H1 (cell line): ENCODE measurements at regions not wholly inside any gene's neighbourhood (a gene's known extent, or its start where the extent isn't known, plus 50 kb on each side); places are given as distances from the start of the nearest gene placed in this dataset.

Experiments used
- ATF3 ChIP-seq: IDR thresholded peaks from 2 replicates; pipeline ENCODE4 v1.6.1; 2011; ENCODE audit warnings: low read depth, mild to moderate bottlenecking, low read length; ENCODE audit not compliant: insufficient read depth

DNA sequence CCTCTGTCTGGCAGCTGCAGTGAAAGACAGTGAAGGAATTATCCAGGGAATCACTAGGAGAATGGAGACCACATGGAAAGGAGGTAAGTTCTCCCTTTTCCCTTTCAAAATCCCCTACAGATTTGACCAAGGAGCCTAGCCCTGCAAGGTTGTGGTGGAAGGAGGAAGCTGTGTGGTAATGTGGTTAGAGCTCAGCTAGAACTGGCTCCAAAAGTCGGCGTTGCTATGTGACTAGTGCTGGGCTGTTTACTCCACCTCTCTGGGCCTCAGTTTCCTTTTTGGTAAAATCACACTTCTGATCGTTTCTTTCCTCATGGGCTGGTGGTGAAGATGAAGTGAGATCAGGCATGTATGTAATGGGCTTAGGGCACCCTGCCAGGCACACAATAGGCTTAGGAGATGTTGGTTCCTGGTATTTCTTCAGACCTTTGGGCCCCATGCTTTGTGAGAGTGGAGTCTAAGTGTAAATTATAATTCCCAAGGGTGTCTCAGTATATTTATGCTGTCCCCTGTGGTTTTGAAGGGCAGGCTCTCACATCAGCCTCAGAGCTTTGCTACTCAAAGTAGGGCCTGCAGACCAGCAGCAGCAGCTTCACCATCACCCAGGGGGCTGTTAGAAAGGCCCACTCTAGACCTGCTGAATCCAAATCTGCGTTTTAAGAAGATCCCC lies 183.7 kb upstream of the BCOR start (continued):
- no peak for TF ChIP-seq ATF3
- TF ChIP-seq, all 59 proteins: peak for 0
